ENCODE measurements at regions not wholly inside any gene's neighbourhood (a gene's known extent, or its start where the extent isn't known, plus 50 kb on each side); places are given as distances from the start of the nearest gene placed in this dataset.

- FAIRE-seq = no peak
These were observed 209.7 kb downstream of the GADD45G start for GRCh38 chr9:89814340-89815040.

- FAIRE-seq = no peak
These were observed 210.5 kb downstream of the GADD45G start for GRCh38 chr9:89815061-89815902.

GRCh38 chr9:89815903-89816573 lies 211.2 kb downstream of the GADD45G start:
- FAIRE-seq = no peak

- FAIRE-seq = no peak
These were observed 212.5 kb downstream of the GADD45G start for GRCh38 chr9:89817151-89817950.

- no peak for FAIRE-seq
These were observed 215.5 kb downstream of the GADD45G start for GRCh38 chr9:89820337-89820736.

- FAIRE-seq = no peak
These were observed 216.3 kb downstream of the GADD45G start for GRCh38 chr9:89821081-89821480.

- FAIRE-seq = no peak
These were observed 218.2 kb downstream of the GADD45G start for GRCh38 chr9:89822996-89823395.

GRCh38 chr9:89825669-89826068 lies 220.9 kb downstream of the GADD45G start:
- no peak for FAIRE-seq

- FAIRE-seq = no peak
These were observed 221.4 kb downstream of the GADD45G start for GRCh38 chr9:89826186-89826585.

- FAIRE-seq = no peak
These were observed 224.5 kb downstream of the GADD45G start for GRCh38 chr9:89829346-89829745.

- FAIRE-seq = no peak
These were observed 230.9 kb downstream of the GADD45G start for GRCh38 chr9:89835666-89836065.

GRCh38 chr9:89837162-89837933 lies 232.5 kb downstream of the GADD45G start:
- no peak for FAIRE-seq

GRCh38 chr9:89837934-89838310 lies 233.1 kb downstream of the GADD45G start:
- FAIRE-seq = no peak

- FAIRE-seq = no peak
These were observed 233.8 kb downstream of the GADD45G start for GRCh38 chr9:89838621-89839020.

- no peak for FAIRE-seq
These were observed 234.6 kb downstream of the GADD45G start for GRCh38 chr9:89839449-89839848.

GRCh38 chr9:89839952-89840351 lies 235.1 kb downstream of the GADD45G start:
- FAIRE-seq = no peak

- no peak for FAIRE-seq
These were observed 236.6 kb downstream of the GADD45G start for GRCh38 chr9:89841456-89841855.

- FAIRE-seq = no peak
These were observed 237.5 kb downstream of the GADD45G start for GRCh38 chr9:89842267-89842768.

- FAIRE-seq = no peak
These were observed 238.3 kb downstream of the GADD45G start for GRCh38 chr9:89843074-89843473.

- no peak for FAIRE-seq
These were observed 238.8 kb downstream of the GADD45G start for GRCh38 chr9:89843591-89843990.

GRCh38 chr9:89844075-89844474 lies 239.3 kb downstream of the GADD45G start:
- FAIRE-seq = no peak

GRCh38 chr9:89844535-89844934 lies 239.7 kb downstream of the GADD45G start:
- FAIRE-seq = no peak
